SK-N-DZ (cell line): ENCODE measurements at regions not wholly inside any gene's neighbourhood (a gene's known extent, or its start where the extent isn't known, plus 50 kb on each side); places are given as distances from the start of the nearest gene placed in this dataset.
A peak's percentile ranks its signal among the peaks of the same experiment; 100 is the strongest.
"Not testable (repeated sequence)": the region's sequence is repeated elsewhere in the genome, so short reads cannot be mapped to it uniquely, and the experiment has no call there.

Source experiments
- DNase-seq: peaks from one replicate; pipeline ENCODE4 v3.0.0-alpha.2; 2015; ENCODE audit warnings: low spot score

GRCh38 chr7:82624965-82625364 is 181.4 kb upstream of the CACNA2D1 start:
- no peak for DNase-seq

- DNase-seq = no peak
These were observed 180.8 kb upstream of the CACNA2D1 start for GRCh38 chr7:82624337-82624736.

GRCh38 chr7:82623812-82624211 is 180.2 kb upstream of the CACNA2D1 start:
- no peak for DNase-seq

GRCh38 chr7:82617156-82617555 is 173.6 kb upstream of the CACNA2D1 start:
- no peak for DNase-seq

GRCh38 chr7:82616059-82616728 is 172.6 kb upstream of the CACNA2D1 start:
- no peak for DNase-seq

GRCh38 chr7:82615527-82615926 is 171.9 kb upstream of the CACNA2D1 start:
- no peak for DNase-seq

- DNase-seq = no peak
These were observed 166.2 kb upstream of the CACNA2D1 start for GRCh38 chr7:82609746-82610145.

GRCh38 chr7:82605247-82605864 is 161.8 kb upstream of the CACNA2D1 start:
- peak; percentile 52 for DNase-seq

GRCh38 chr7:82602066-82602465 is 158.5 kb upstream of the CACNA2D1 start:
- DNase-seq = no peak

- peak; percentile 36 for DNase-seq
These were observed 157.0 kb upstream of the CACNA2D1 start for GRCh38 chr7:82600531-82600930.

GRCh38 chr7:82599895-82600294 is 156.3 kb upstream of the CACNA2D1 start:
- no peak for DNase-seq

- DNase-seq = no peak
These were observed 155.4 kb upstream of the CACNA2D1 start for GRCh38 chr7:82598958-82599357.

- DNase-seq = not testable (repeated sequence)
These were observed 152.2 kb upstream of the CACNA2D1 start for GRCh38 chr7:82595795-82596194.

- no peak for DNase-seq
These were observed 151.6 kb upstream of the CACNA2D1 start for GRCh38 chr7:82595176-82595575.

GRCh38 chr7:82594665-82595064 is 151.1 kb upstream of the CACNA2D1 start:
- DNase-seq = no peak

GRCh38 chr7:82593780-82594179 is 150.2 kb upstream of the CACNA2D1 start:
- DNase-seq = no peak

- DNase-seq = no peak
These were observed 148.8 kb upstream of the CACNA2D1 start for GRCh38 chr7:82592416-82592815.

- no peak for DNase-seq
These were observed 135.5 kb upstream of the CACNA2D1 start for GRCh38 chr7:82579047-82579446.

- DNase-seq = no peak
These were observed 134.9 kb upstream of the CACNA2D1 start for GRCh38 chr7:82578430-82578829.

- peak; percentile 86 for DNase-seq
These were observed 128.8 kb upstream of the CACNA2D1 start for GRCh38 chr7:82572195-82572880.

- not testable (repeated sequence) for DNase-seq
These were observed 127.5 kb upstream of the CACNA2D1 start for GRCh38 chr7:82571047-82571446.

GRCh38 chr7:82567841-82568240 is 124.3 kb upstream of the CACNA2D1 start:
- DNase-seq = no peak

- DNase-seq = no peak
These were observed 123.8 kb upstream of the CACNA2D1 start for GRCh38 chr7:82567356-82567755.
